ENCODE measurements at regions not wholly inside any gene's neighbourhood (a gene's known extent, or its start where the extent isn't known, plus 50 kb on each side); places are given as distances from the start of the nearest gene placed in this dataset.

DNA sequence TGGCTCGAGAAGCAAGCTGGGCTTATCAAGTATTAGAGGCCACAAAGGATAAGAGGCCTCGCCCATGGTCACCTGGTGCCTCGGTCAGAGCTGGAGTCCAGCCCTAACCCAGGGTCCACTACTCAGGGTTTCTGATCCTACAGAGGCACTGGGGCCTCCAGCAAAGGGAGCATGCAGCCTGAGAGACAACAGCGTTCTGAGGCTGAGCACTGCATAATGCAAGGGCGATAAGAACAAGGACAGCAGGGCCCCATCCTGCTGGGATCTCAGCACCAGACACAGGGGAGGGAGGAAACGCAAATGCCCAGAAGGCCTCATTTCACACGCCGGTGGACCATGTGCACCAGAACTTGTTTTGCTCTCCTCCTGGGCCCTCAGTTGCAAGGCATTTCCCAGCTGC, 63.0 kb downstream of the C5orf15 start:
- DNase-seq (ENCODE audit: low read depth), result no peak
- TF ChIP-seq, protein P1, sequence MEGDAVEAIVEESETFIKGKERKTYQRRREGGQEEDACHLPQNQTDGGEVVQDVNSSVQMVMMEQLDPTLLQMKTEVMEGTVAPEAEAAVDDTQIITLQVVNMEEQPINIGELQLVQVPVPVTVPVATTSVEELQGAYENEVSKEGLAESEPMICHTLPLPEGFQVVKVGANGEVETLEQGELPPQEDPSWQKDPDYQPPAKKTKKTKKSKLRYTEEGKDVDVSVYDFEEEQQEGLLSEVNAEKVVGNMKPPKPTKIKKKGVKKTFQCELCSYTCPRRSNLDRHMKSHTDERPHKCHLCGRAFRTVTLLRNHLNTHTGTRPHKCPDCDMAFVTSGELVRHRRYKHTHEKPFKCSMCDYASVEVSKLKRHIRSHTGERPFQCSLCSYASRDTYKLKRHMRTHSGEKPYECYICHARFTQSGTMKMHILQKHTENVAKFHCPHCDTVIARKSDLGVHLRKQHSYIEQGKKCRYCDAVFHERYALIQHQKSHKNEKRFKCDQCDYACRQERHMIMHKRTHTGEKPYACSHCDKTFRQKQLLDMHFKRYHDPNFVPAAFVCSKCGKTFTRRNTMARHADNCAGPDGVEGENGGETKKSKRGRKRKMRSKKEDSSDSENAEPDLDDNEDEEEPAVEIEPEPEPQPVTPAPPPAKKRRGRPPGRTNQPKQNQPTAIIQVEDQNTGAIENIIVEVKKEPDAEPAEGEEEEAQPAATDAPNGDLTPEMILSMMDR (IDR thresholded peaks at IDR 0.05; ENCODE audit: control insufficient read depth, extremely low read depth, insufficient read depth), result no peak

DNA sequence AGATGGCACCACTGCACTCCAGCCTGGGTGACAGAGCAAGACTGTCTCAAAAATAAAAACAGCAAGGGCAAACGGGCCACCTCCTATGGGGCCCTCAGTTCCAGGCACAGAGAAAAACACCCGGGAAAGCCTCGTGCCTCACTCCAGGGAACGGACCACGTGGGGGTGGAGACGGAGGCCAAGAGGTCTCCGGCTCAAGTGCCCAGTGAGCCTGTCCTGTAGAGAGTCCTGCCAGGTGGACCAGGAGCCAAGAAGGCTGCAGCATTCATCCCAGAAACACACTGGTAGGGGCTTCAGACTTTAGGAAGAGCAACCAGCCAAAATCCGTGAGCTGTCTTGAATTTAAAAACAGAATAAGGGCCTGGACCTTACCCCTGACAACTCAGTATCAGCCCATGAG, 63.8 kb downstream of the C5orf15 start:
- no peak overlapping the region for H3K4me3 ChIP-seq (ENCODE audit: low read depth, low read length)
- no peak for DNase-seq (ENCODE audit: low read depth)
- TF ChIP-seq, protein P1 (IDR thresholded peaks at IDR 0.05; ENCODE audit: control insufficient read depth, extremely low read depth, insufficient read depth), result no peak

More for the DNA sequence above, 63.0 kb downstream of the C5orf15 start:
- H3K4me3 ChIP-seq (ENCODE audit: low read depth, low read length), result no peak overlapping the region

DNA sequence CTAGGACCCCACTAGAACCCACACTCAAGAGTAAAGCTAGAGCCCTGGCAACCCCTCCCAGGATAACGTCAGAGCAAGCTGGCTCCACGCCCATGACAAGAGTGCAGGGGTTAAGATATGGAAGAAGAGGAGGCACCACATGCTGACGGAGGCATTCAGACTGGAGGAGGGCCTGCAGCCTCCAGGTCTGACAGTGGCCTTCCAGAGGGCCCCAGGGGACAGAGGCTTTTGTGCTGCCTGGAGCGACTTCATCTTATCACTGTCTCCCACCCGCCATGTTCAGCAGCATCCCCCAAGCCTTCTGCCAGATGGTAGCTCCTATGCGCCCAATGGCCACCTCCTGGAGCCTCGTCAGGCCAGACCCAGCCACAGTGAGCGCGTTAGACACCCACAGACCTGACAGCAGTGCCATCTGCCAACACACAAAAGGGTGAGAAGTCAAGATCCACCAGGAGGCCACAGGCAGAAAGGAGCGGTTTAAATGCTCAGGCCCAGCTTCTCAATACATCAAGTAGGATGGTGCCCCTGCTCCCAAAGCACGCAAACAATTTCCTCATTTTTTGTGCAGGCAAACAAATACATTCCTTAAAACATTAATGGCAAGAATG, 65.8 kb downstream of the C5orf15 start:
- DNase-seq (ENCODE audit: low read depth), result no peak

DNA sequence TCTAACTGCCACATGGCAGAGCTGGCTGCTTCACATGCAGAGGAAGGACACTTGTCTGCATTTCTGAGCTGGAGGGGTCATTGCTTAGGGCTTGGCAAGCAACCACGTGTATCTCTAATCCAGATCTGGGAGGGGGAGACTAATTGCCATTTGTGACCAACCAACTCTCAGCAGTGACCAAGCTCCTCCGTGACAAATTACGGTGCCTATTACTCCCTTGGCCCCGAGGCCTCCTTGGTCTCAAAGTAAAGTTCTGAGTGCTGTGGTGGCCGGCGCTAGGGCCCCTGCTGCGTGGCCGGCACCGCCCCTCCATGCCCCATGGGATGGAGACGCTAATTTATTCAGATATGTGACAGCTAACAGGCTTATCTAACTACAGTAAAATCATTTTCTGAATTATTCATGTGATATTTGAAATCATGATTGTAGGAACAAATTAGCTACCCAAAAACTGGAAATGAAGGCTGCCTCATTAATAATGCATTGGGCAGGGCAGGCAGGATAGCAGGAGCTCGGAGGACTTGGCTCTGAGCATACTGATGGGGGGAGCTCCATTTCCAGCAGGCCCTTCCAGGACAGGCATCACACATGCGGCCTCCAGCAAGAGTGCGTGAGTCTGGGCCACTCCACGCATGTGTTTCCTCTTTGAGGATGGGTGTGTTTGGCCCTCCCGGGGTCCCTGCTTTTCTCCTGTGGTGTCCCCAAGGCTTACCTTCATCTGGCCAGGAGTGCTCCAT, 67.7 kb downstream of the C5orf15 start:
- no peak overlapping the region for H3K4me3 ChIP-seq (ENCODE audit: low read depth, low read length)
- TF ChIP-seq, protein P1 (IDR thresholded peaks at IDR 0.05; ENCODE audit: control insufficient read depth, extremely low read depth, insufficient read depth), result no peak
- no peak for DNase-seq (ENCODE audit: low read depth)

More for the DNA sequence above, 65.8 kb downstream of the C5orf15 start:
- TF ChIP-seq, protein P1 (IDR thresholded peaks at IDR 0.05; ENCODE audit: control insufficient read depth, extremely low read depth, insufficient read depth), result no peak
- H3K4me3 ChIP-seq (ENCODE audit: low read depth, low read length), result no peak overlapping the region

DNA sequence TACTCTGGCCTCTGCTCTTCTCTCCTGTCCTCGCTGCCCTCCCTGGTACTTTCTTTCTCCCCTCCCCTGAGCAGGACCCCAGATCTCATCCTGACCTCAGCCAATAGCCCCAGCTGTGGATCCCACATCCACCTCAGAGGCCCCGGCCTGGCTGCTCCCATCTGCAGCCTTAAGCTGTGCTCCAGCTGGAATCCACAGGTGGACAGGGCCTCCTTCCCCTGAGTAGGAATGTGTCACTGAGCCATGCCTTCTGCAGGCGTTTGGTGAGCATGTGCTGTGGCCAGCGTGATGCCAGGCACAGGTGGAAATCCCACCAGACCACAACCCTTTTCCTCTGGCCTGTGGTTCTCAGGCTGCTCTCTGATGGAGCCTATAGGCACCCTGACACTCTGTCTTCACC, 68.9 kb downstream of the C5orf15 start:
- TF ChIP-seq, protein P1 (IDR thresholded peaks at IDR 0.05; ENCODE audit: control insufficient read depth, extremely low read depth, insufficient read depth), result no peak
- H3K4me3 ChIP-seq (ENCODE audit: low read depth, low read length), result no peak overlapping the region
- no peak for DNase-seq (ENCODE audit: low read depth)

DNA sequence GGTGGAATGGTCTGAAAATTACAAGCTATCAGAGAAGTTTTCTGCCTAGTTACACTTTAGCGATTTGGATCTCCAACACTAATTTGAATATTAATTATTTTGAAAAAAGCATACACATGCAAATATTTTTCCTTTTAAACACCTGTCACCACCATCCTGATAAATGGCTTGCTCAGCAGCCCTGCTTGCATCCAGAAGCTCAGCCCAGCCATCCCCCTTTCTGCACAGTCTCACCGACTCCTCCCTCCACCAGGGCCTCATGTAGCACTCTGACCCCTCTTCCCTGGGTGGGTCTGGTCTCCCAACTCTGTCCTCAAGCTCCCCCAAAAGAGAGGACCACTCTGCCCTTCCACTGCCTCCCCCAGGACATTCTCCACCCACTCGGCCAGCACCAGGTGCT, 70.0 kb downstream of the C5orf15 start:
- DNase-seq (ENCODE audit: low read depth), result no peak

More for the DNA sequence above, 70.0 kb downstream of the C5orf15 start:
- TF ChIP-seq, protein P1 (IDR thresholded peaks at IDR 0.05; ENCODE audit: control insufficient read depth, extremely low read depth, insufficient read depth), result no peak
- no peak overlapping the region for H3K4me3 ChIP-seq (ENCODE audit: low read depth, low read length)

All from LNCaP clone FGC (cell line).